MM.1S (cell line): ENCODE measurements at regions not wholly inside any gene's neighbourhood (a gene's known extent, or its start where the extent isn't known, plus 50 kb on each side); places are given as distances from the start of the nearest gene placed in this dataset.

ENCODE experiments used
- EZH2 ChIP-seq: fragments of 300-600 bp; sonication (generic); optimal IDR thresholded peaks from 2 replicates; pipeline ENCODE3; 2017; ENCODE audit warnings: low read depth, mild to moderate bottlenecking, antibody characterized with exemption, low read length, mixed read lengths
- EZH2phosphoT487 ChIP-seq: fragments of 300-600 bp; sonication (generic); IDR thresholded peaks from 2 replicates; pipeline ENCODE4 v1.6.1; 2018; ENCODE audit warnings: antibody characterized with exemption, low read length
- TF ChIP-seq, protein P1 (sequence below): fragments of 300-600 bp; sonication (generic); IDR thresholded peaks from 2 replicates; pipeline ENCODE4 v1.5.1; 2016; ENCODE audit warnings: antibody characterized with exemption, low read length, mixed read lengths

DNA sequence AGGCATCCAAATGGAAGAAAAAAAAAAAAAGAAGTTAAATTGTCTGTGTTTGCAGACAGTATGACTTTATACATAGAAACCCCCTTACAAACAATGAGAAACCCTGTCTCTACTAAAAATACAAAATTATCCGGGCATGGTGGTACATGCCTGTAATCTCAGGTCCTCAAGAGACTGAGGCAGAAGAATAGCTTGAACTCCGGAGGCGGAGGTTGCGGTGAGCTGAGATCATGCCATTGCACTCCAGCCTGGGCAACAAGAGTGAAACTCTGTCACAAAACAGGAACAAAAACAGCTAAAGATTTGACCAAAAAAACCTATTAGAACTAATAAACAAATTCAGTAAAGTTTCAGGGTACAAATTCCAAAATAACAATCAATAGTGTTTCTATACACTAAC, 385.8 kb upstream of the GRM3 start:
- no peak for TF ChIP-seq EZH2phosphoT487
- TF ChIP-seq EZH2 = no peak
- TF ChIP-seq, protein P1, sequence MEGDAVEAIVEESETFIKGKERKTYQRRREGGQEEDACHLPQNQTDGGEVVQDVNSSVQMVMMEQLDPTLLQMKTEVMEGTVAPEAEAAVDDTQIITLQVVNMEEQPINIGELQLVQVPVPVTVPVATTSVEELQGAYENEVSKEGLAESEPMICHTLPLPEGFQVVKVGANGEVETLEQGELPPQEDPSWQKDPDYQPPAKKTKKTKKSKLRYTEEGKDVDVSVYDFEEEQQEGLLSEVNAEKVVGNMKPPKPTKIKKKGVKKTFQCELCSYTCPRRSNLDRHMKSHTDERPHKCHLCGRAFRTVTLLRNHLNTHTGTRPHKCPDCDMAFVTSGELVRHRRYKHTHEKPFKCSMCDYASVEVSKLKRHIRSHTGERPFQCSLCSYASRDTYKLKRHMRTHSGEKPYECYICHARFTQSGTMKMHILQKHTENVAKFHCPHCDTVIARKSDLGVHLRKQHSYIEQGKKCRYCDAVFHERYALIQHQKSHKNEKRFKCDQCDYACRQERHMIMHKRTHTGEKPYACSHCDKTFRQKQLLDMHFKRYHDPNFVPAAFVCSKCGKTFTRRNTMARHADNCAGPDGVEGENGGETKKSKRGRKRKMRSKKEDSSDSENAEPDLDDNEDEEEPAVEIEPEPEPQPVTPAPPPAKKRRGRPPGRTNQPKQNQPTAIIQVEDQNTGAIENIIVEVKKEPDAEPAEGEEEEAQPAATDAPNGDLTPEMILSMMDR = no peak
